Keratinocyte (primary cell): ENCODE measurements at regions not wholly inside any gene's neighbourhood (a gene's known extent, or its start where the extent isn't known, plus 50 kb on each side); places are given as distances from the start of the nearest gene placed in this dataset.

ENCODE experiments used
- DNase-seq: peaks from one replicate; pipeline ENCODE4 v3.0.0-alpha.2; 2011; ENCODE audit warnings: low read depth, missing footprints, low spot score
- FAIRE-seq: peaks from 2 replicates; lab custom pipeline; 2011; peaks lifted over from hg19 to GRCh38; lab: Jason Lieb, UNC
- H2AFZ ChIP-seq: 2 replicates; pipeline ENCODE4 v1.6.0; 2012; ENCODE audit warnings: low read length, control low read depth, inconsistent platforms; ENCODE audit not compliant: control insufficient read depth
- H3K27ac ChIP-seq: 2 replicates; pipeline ENCODE4 v1.5.1; 2011; ENCODE audit warnings: low read length; ENCODE audit not compliant: control insufficient read depth, insufficient read depth
- H3K27me3 ChIP-seq: 3 replicates; pipeline ENCODE4 v1.6.0; 2011; ENCODE audit warnings: low read length; ENCODE audit not compliant: control insufficient read depth, insufficient read depth; ENCODE audit errors: extremely low read depth
- H3K36me3 ChIP-seq, 2 experiments: 2 replicates in 1 of 2; 3 replicates in 1 of 2; pipeline ENCODE4 v1.5.1; 2011; ENCODE audit warnings: low read length in 2 of 2, mild to moderate bottlenecking in 1 of 2; ENCODE audit not compliant: control insufficient read depth in 2 of 2, insufficient read depth in 2 of 2; ENCODE audit errors: extremely low read depth in 1 of 2
- H3K4me1 ChIP-seq: 3 replicates; pipeline ENCODE4 v1.5.1; 2011; ENCODE audit warnings: low read length; ENCODE audit not compliant: control insufficient read depth, insufficient read depth; ENCODE audit errors: extremely low read depth
- H3K4me2 ChIP-seq: 3 replicates; pipeline ENCODE4 v1.6.0; 2011; ENCODE audit warnings: low read depth, low read length; ENCODE audit not compliant: control insufficient read depth, insufficient read depth; ENCODE audit errors: extremely low read depth
- H3K4me3 ChIP-seq, 3 experiments: fragments of 200-600 bp in 1 of 3; sonication (generic) in 1 of 3; 2 replicates in 2 of 3; 3 replicates in 1 of 3; pipeline ENCODE4 v1.5.1; 2011 to 2016; ENCODE audit warnings: low read length in 3 of 3, mild to moderate bottlenecking in 3 of 3, control low read depth in 2 of 3, inconsistent platforms in 1 of 3, low read depth in 1 of 3, mixed read lengths in 1 of 3, mixed run types in 1 of 3, moderate library complexity in 1 of 3; ENCODE audit not compliant: control insufficient read depth in 2 of 3, insufficient read depth in 2 of 3; ENCODE audit errors: extremely low read depth in 1 of 3
- H3K79me2 ChIP-seq: 2 replicates; pipeline ENCODE4 v1.6.0; 2012; ENCODE audit warnings: low read length; ENCODE audit not compliant: control insufficient read depth, insufficient read depth
- H3K9ac ChIP-seq: 3 replicates; pipeline ENCODE4 v1.6.0; 2011; ENCODE audit warnings: low read length; ENCODE audit not compliant: control insufficient read depth, insufficient read depth; ENCODE audit errors: extremely low read depth
- H3K9me1 ChIP-seq: 3 replicates; pipeline ENCODE4 v1.6.0; 2011; ENCODE audit warnings: low read length; ENCODE audit not compliant: control insufficient read depth, insufficient read depth; ENCODE audit errors: extremely low read depth
- H3K9me3 ChIP-seq: 2 replicates; pipeline ENCODE4 v1.5.1; 2012; ENCODE audit warnings: low read depth, low read length; ENCODE audit not compliant: control insufficient read depth
- H4K20me1 ChIP-seq: 3 replicates; pipeline ENCODE4 v1.6.0; 2011; ENCODE audit warnings: low read length; ENCODE audit not compliant: control insufficient read depth, insufficient read depth; ENCODE audit errors: extremely low read depth
- CTCF ChIP-seq, 3 experiments: IDR thresholded peaks in 1 of 3; conservative IDR thresholded peaks in 1 of 3; optimal IDR thresholded peaks in 1 of 3; 2 replicates in 2 of 3; 3 replicates in 1 of 3; pipeline versions ENCODE3 to v1.5.1; 2011; ENCODE audit warnings: low read length in 3 of 3, mild to moderate bottlenecking in 3 of 3, moderate library complexity in 2 of 3, control low read depth in 1 of 3, inconsistent platforms in 1 of 3; ENCODE audit not compliant: insufficient read depth in 2 of 3; ENCODE audit errors: extremely low read depth in 1 of 3
- EZH2 ChIP-seq: IDR thresholded peaks from one replicate; pipeline ENCODE4 v1.6.1; 2012; ENCODE audit warnings: inconsistent platforms, mild to moderate bottlenecking, low read length, moderate library complexity
- dilution Hi-C: fragments of 300-500 bp; cut with MboI; formaldehyde crosslinking; loops from one replicate; pipeline ENCODE4 v1.7.0; 2020; ENCODE audit warnings: low sequenced_read_pairs; ENCODE audit not compliant: extremely low pct_ligation_motif_present

DNA sequence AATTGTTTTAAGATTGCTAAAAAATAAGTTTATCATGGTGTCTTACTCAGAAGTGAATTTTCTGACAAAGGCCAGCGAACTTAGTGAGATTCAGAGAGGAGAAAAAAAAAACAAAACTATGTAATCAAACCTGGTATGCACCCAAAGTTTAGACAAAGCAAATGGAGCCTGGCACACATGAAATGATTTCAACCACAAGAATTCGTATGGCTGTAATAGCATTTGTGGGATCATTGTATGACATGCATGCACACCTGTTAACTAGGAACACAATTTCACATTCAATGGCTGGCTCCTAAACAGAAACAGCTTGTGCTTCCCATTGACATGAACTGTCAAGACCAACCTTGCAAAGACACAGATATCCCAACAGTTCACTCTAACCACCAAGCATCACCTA is 94.6 kb downstream of the ZIC4 start:
- no peaks in the 10 kb centered on the region for H3K9me3 ChIP-seq
- DNase-seq (no peak), FAIRE-seq (no peak)
- H3K4me2 ChIP-seq: no peak overlapping the region
- no peaks in the 10 kb centered on the region for H3K4me1 ChIP-seq
- H3K27me3 ChIP-seq: no peaks in the 10 kb centered on the region
- dilution Hi-C loops: no loop called here
- H3K79me2 ChIP-seq: no peaks in the 10 kb centered on the region
- H3K27ac ChIP-seq: no peak overlapping the region
- H3K9me1 ChIP-seq: no peaks in the 10 kb centered on the region
- no peaks in the 10 kb centered on the region for H3K36me3 ChIP-seq
- no peak overlapping the region for H3K9ac ChIP-seq
- TF ChIP-seq CTCF (optimal IDR thresholded peaks at IDR 0.05 in 1 of 3, IDR thresholded peaks at IDR 0.05 in 1 of 3, conservative IDR thresholded peaks at IDR 0.05 in 1 of 3; ENCODE audit: extremely low read depth in 1 of 3, insufficient read depth in 2 of 3, low read length in 3 of 3) (no peak), EZH2 (no peak)
- no peak overlapping the region for H3K4me3 ChIP-seq
- H4K20me1 ChIP-seq: no peaks in the 10 kb centered on the region
- no peak overlapping the region for H2AFZ ChIP-seq

DNA sequence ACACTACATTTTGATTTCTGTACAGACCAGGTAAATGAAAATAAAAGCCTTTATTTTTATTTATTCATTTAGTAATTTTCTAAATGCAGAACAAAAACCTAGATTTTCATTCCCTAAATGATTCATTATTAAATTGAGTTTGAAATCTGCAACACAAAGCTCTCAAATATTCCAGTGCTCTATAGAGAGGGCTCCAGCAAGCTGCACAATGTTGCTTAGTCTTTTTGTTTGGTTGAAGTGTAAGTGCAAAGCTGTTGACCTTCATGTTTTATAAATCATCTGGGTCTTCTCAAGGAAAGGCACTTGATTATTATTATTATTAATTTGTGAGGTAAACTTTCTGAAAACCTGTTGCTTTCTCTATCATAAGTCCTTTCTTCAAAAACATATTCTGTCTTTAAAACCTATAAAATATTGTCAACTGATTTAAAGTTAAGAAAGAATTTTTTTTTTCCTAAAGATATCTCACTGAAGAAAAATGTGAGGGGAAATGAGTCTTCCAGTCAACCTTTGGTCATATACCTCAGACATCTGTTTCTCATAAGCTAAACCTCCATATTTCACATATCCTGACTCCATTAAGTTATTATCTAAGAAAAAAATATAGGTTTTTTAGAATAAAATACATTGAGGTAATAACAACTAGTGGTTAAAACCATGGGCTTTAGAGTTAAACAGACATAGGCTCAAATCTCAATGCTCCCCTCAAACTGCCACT is 100.7 kb downstream of the ZIC4 start:
- dilution Hi-C loops: no loop called here
- Histone ChIP-seq H3K4me3 (no peak overlapping the region), H3K4me1 (no peaks in the 10 kb centered on the region), H3K9me1 (no peaks in the 10 kb centered on the region), H3K4me2 (no peak overlapping the region), H3K27ac (no peak overlapping the region), H3K9ac (no peak overlapping the region), H3K36me3 (no peaks in the 10 kb centered on the region), H3K79me2 (no peaks in the 10 kb centered on the region), H4K20me1 (no peaks in the 10 kb centered on the region), H3K9me3 (no peaks in the 10 kb centered on the region), H2AFZ (no peak overlapping the region), H3K27me3 (no peaks in the 10 kb centered on the region)
- DNase-seq: no peak
- TF ChIP-seq CTCF (optimal IDR thresholded peaks at IDR 0.05 in 1 of 3, IDR thresholded peaks at IDR 0.05 in 1 of 3, conservative IDR thresholded peaks at IDR 0.05 in 1 of 3; ENCODE audit: extremely low read depth in 1 of 3, insufficient read depth in 2 of 3, low read length in 3 of 3): no peak
- TF ChIP-seq EZH2: no peak
- no peak for FAIRE-seq
